ENCODE measurements at regions not wholly inside any gene's neighbourhood (a gene's known extent, or its start where the extent isn't known, plus 50 kb on each side); places are given as distances from the start of the nearest gene placed in this dataset.

- TF ChIP-seq CTCF (IDR thresholded peaks at IDR 0.05) (no peak), POLR2A (IDR thresholded peaks at IDR 0.05) (no peak)
Observed at GRCh38 chr3:115350606-115351005, 203.5 kb upstream of the ZBTB20 start.

Data from esophagus squamous epithelium (tissue), 4 donors.